Type B pancreatic cell (in vitro differentiated cells): ENCODE measurements at regions not wholly inside any gene's neighbourhood (a gene's known extent, or its start where the extent isn't known, plus 50 kb on each side); places are given as distances from the start of the nearest gene placed in this dataset.

Experiments used
- DNase-seq: peaks from one replicate; pipeline ENCODE4 v3.0.0; 2021; ENCODE audit warnings: mixed read lengths; ENCODE audit not compliant: unreplicated experiment; ENCODE audit errors: extremely low spot score
- H3K27ac Mint-ChIP-seq: 2 replicates; pipeline ENCODE4 v1.8.0; 2021; ENCODE audit warnings: mild to moderate bottlenecking, mixed read lengths
- H3K27me3 Mint-ChIP-seq: 2 replicates; pipeline ENCODE4 v1.8.0; 2021; ENCODE audit warnings: mixed read lengths
- H3K36me3 Mint-ChIP-seq: 2 replicates; pipeline ENCODE4 v1.8.0; 2021; ENCODE audit warnings: mixed read lengths
- H3K4me1 Mint-ChIP-seq: one replicate; pipeline ENCODE4 v1.8.0; 2021; ENCODE audit warnings: mixed read lengths; ENCODE audit not compliant: unreplicated experiment
- H3K4me3 Mint-ChIP-seq: 2 replicates; pipeline ENCODE4 v1.8.0; 2021; ENCODE audit warnings: mild to moderate bottlenecking, mixed read lengths
- H3K9me3 Mint-ChIP-seq: 2 replicates; pipeline ENCODE4 v1.8.0; 2021; ENCODE audit warnings: mixed read lengths
- CTCF ChIP-seq: fragments of 200-600 bp; sonication (generic); conservative IDR thresholded peaks from 2 replicates; pipeline ENCODE4 v1.5.0; 2021; ENCODE audit warnings: antibody characterized with exemption, mild to moderate bottlenecking

- H3K9me3 Mint-ChIP-seq = no peaks in the 10 kb centered on the region
- no peaks in the 10 kb centered on the region for H3K4me1 Mint-ChIP-seq
- no peaks in the 10 kb centered on the region for H3K27me3 Mint-ChIP-seq
- H3K4me3 Mint-ChIP-seq = no peak overlapping the region
- no peak overlapping the region for H3K27ac Mint-ChIP-seq
- TF ChIP-seq CTCF = no peak
- DNase-seq = no peak
- H3K36me3 Mint-ChIP-seq = no peaks in the 10 kb centered on the region
These were observed 900.7 kb downstream of the TFAP2A start for GRCh38 chr6:9514146-9514545.

GRCh38 chr6:9511157-9511556, 903.7 kb downstream of the TFAP2A start:
- DNase-seq = no peak
- H3K36me3 Mint-ChIP-seq = no peaks in the 10 kb centered on the region

DNA sequence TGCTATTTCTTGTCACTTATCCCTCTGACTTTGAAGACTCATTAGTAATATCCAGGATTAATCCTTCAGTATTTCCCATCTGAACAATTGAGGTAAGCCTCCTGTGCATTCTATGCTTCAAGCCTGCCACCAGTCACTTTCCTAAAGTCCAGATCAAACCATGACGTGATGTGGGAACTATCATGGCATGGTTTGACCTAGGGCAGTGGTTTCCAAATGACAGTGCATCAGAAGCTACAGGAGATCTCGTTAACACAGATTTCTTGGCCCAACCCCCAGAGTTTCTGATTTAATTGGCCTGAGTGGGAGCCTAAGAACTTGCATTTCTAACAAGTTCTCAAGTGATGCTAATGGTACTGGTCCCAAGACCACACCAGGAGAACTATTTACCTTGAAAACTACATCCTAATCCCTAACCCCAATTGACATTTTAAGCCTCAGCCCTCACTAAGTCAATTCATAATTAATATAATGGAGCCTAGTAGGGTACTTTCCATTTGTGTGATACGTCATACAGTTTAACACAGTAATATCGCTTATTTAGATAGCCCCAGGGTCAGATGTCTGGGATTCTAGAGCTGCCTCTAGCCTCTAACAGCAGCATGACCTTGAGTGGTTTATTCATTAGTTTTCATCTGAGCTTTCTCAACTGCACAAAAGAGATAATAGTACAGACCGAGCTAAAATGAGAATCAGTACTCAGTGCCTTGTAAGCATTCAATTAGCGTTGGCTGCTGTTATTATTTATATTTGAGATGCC, 907.6 kb downstream of the TFAP2A start:
- H3K27ac Mint-ChIP-seq = no peak overlapping the region
- no peaks in the 10 kb centered on the region for H3K36me3 Mint-ChIP-seq
- H3K4me1 Mint-ChIP-seq = no peaks in the 10 kb centered on the region
- no peaks in the 10 kb centered on the region for H3K27me3 Mint-ChIP-seq
- H3K4me3 Mint-ChIP-seq = no peak overlapping the region
- peaks cover 12% of the 10 kb centered on the region for H3K9me3 Mint-ChIP-seq
- TF ChIP-seq CTCF = no peak
- no peak for DNase-seq

More at GRCh38 chr6:9511157-9511556, 903.7 kb downstream of the TFAP2A start:
- Mint-ChIP-seq H3K9me3 (peaks cover 4% of the 10 kb centered on the region), H3K27me3 (no peaks in the 10 kb centered on the region), H3K4me1 (no peaks in the 10 kb centered on the region), H3K27ac (no peak overlapping the region), H3K4me3 (no peak overlapping the region)
- TF ChIP-seq CTCF = no peak

DNA sequence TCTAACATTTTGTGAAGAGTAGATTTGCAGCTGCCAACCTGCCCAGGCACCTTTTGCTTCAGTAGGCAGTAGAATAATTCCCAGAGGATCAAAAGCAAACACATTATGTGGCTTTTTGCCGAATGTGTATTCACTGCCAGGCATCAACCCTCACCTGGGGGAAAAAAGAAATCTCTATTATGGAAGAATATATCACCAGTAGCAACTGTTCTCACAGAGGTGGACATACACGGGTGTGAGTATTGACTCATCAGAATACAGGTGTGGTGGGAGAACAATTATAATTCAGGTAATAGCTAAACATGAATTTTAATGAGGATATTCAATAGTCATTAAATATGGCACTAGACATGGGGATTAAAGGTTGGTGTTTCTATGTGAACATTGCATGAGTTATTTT, 910.7 kb downstream of the TFAP2A start:
- H3K27ac Mint-ChIP-seq = no peak overlapping the region
- H3K9me3 Mint-ChIP-seq = peaks cover 12% of the 10 kb centered on the region
- H3K27me3 Mint-ChIP-seq = no peaks in the 10 kb centered on the region
- no peak overlapping the region for H3K4me3 Mint-ChIP-seq
- H3K4me1 Mint-ChIP-seq = no peaks in the 10 kb centered on the region
- no peak for TF ChIP-seq CTCF
- H3K36me3 Mint-ChIP-seq = no peaks in the 10 kb centered on the region
- DNase-seq = no peak

DNA sequence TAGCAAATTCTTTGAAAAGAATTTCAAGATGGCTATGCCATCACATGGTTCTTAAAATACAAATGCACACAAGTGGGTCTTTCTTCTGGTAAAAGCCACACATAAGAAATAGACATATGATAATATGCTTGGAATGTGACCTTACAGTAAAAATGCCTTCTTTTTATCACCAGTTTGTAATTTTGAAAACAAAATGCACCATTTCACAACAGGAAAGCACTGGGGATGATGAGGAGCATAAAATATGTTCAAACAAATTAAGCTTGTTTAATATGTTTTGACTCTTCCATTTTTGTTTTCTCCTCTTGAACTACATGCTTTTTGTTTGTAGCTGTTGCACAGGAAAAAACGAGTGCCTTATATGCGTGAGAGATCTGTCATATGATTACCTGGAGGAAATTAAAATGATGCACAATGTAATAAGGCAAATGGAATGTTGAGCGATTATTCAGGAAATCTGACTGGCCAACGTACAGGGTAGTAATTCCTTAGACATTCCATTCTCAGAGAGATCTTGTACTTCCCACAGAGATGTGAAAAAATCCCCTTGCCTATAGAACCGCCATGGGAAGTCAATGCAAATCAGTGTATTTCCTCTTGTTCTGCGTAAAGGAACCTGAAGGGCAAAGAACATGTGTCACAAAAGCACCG, 911.6 kb downstream of the TFAP2A start:
- H3K36me3 Mint-ChIP-seq = no peaks in the 10 kb centered on the region
- no peaks in the 10 kb centered on the region for H3K4me1 Mint-ChIP-seq

More for the DNA sequence above, 911.6 kb downstream of the TFAP2A start:
- peaks cover 12% of the 10 kb centered on the region for H3K9me3 Mint-ChIP-seq
- TF ChIP-seq CTCF = no peak
- DNase-seq = no peak
- no peak overlapping the region for H3K4me3 Mint-ChIP-seq
- H3K27me3 Mint-ChIP-seq = no peaks in the 10 kb centered on the region
- H3K27ac Mint-ChIP-seq = no peak overlapping the region
